Heart left ventricle (tissue), 13 donors: ENCODE measurements at regions not wholly inside any gene's neighbourhood (a gene's known extent, or its start where the extent isn't known, plus 50 kb on each side); places are given as distances from the start of the nearest gene placed in this dataset.

ENCODE experiments used
- POLR2A ChIP-seq, 2 donors: fragments of 450-650 bp; IDR thresholded peaks; one replicate each; pipeline ENCODE4 v1.6.1; 2017; ENCODE audit warnings: antibody characterized with exemption in 2 of 2, mild to moderate bottlenecking in 2 of 2, moderate library complexity in 2 of 2
- TF ChIP-seq, protein P1 (sequence below), 12 donors: fragments of 200-600 bp; sonication (generic) in 4 of 12; IDR thresholded peaks; one replicate each; pipeline versions ENCODE4 v1.5.0 to v1.8.0; 2018 to 2022; ENCODE audit warnings: antibody characterized with exemption in 12 of 12, mild to moderate bottlenecking in 5 of 12
- donor health status: ischemic (EF 13 %, LVEDD 7.1; RV severe dilation, severe dysfunction).
- donor health status: DM: no; HTN: yes; CAD: no.
- donor health status: DM: no; HTN: no; CAD: no.
- donor health status: ischemic (EF 25% LVEDD 6.9; RV normal size, moderate dysfunction).
- donor health status: ischemic (EF 25% LVEDD 5.7; RV mildly dilated, moderate dysfunction).
- donor health status: ischemic (EF 35%, LVEDD 5.7; RV mildly dilated, moderate dysfunction).
- donor health status: nonischemic (EF 11% LVEDD 7.7; RV severe dilation, severe dysfunction).
- donor health status: DM: yes; HTN: yes; CAD: no.
- donor health status: PGD.
- donor health status: ischemic (EF 29% LVEDD 5.4; RV normal size, mild dysfunction).
- donor health status: nonischemic (EF 23%, LVEDD 6.1; RV moderate dilation, normal function).

DNA sequence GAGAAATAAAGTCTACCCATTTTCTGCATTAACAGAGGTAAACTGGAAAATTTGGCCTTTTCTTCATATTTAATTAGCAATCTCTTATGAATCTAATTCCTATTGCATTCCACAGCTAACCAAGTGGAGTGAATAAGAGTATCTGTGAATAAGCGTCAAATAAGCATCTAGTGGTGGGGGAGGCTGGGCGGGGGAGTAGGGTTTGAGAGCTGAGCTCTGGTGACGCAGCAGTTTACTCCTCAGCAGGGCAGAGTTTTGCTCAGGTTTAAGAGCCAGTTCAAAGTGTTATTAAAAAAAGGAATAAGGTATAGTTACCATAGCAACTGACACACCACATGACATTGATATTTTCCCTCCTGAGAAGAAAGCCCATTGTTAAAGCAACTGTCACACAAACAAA is 1346.8 kb upstream of the CELF2 start:
- TF ChIP-seq, protein P1, sequence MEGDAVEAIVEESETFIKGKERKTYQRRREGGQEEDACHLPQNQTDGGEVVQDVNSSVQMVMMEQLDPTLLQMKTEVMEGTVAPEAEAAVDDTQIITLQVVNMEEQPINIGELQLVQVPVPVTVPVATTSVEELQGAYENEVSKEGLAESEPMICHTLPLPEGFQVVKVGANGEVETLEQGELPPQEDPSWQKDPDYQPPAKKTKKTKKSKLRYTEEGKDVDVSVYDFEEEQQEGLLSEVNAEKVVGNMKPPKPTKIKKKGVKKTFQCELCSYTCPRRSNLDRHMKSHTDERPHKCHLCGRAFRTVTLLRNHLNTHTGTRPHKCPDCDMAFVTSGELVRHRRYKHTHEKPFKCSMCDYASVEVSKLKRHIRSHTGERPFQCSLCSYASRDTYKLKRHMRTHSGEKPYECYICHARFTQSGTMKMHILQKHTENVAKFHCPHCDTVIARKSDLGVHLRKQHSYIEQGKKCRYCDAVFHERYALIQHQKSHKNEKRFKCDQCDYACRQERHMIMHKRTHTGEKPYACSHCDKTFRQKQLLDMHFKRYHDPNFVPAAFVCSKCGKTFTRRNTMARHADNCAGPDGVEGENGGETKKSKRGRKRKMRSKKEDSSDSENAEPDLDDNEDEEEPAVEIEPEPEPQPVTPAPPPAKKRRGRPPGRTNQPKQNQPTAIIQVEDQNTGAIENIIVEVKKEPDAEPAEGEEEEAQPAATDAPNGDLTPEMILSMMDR (IDR thresholded peaks at IDR 0.05), result no peak
- no peak for TF ChIP-seq POLR2A (IDR thresholded peaks at IDR 0.05)
